RCC 7860 (cell line): ENCODE measurements at regions not wholly inside any gene's neighbourhood (a gene's known extent, or its start where the extent isn't known, plus 50 kb on each side); places are given as distances from the start of the nearest gene placed in this dataset.
A peak's percentile ranks its signal among the peaks of the same experiment; 100 is the strongest.

Experiments used
- DNase-seq: peaks from one replicate; pipeline ENCODE4 v3.0.0-alpha.2; 2015; ENCODE audit warnings: low spot score
- FAIRE-seq: peaks from 2 replicates; lab custom pipeline; 2012; peaks lifted over from hg19 to GRCh38; lab: Jason Lieb, UNC

DNA sequence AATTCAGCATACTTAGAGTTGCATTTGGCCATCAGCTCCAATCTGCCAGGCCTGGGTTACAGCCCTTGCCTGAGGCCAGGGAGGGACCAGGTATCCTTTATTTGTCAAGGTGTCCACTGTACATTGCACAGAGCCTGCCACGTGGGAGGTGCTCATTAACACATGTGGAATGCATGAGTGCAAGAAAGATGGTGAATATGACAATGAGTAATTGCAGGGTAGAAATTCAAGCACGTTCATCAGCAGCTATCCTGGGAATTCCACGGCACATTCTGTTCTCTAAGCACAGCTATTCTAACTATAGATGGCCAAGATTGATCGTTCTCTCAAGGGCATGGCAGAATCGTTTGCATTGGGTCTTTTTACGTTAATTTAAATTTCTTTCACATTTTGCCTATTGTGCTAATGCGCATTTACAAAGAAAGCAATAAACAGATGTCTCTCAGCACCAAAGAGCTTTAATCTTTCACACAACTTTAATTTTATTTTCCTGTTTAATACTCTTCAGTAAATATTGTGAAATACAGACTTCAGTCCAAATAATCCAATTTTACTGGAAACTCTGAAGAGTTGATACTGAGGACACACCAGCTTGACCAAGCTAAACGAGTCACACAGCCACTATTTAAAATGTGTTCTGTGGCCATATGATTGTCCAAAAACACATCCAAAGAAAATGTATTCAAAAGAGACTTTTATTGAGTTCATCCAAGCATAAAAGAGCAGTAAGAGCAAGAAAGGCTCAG lies 1025.7 kb upstream of the TMEM132C start:
- FAIRE-seq: no peak
- DNase-seq: peak; percentile 59

DNA sequence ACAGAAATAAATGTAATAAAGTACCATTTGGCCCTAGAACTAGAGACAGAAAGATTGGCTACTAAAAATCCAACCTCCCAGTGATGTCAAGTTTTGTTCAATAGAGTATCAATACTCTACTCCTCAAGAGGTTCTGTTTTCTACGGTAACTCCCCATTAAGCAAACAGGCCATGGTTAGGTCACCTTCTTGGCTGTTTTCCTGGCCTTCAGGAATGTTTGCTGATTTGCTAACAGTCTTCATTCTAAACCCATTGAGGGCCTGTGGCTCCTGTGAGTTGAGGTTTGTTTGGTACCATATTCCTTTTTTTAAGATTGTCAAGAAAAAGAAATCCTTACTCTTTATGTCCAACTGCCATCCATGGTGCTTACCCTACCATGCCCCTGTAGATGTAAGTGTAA lies 1022.0 kb upstream of the TMEM132C start:
- DNase-seq (no peak), FAIRE-seq (no peak)

DNA sequence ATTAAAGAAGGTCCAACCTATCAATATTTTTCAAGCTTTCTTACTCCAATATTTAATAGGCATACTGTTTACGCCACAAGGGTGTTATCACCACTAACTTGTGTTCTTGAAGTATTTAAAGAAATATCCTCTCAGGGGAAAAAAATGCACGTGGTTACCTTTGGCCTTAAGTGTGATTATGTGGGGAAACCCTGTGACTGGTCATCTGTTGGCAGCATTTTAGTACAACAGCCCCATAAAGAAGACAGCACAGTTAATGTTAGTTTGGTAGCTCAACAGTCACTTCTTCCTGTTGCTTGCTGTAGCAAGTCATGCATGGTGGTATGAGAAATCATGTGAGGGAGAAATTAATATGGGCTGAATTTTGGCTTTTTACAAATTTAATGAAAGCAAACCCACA lies 1021.5 kb upstream of the TMEM132C start:
- peak; percentile 67 for DNase-seq
- FAIRE-seq: no peak

DNA sequence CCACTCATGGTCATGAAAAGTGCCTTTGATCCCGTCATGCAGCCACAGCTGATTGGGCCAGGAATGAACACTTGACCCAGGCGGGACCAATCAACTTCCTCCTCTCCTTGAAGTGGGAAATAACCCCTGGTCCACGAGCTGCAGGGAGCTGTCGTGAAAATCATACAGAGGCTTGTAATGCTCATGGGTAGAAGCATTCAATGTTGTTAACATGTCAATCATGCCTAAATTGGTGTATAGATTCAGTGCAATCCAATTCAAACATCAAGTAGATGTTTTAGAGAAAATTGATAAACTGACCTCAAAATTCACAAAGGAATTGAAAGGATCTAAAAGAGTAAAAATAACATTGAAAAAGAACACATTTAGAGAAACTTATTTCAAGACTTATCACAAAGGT lies 1019.0 kb upstream of the TMEM132C start:
- no peak for DNase-seq
- FAIRE-seq: no peak

DNA sequence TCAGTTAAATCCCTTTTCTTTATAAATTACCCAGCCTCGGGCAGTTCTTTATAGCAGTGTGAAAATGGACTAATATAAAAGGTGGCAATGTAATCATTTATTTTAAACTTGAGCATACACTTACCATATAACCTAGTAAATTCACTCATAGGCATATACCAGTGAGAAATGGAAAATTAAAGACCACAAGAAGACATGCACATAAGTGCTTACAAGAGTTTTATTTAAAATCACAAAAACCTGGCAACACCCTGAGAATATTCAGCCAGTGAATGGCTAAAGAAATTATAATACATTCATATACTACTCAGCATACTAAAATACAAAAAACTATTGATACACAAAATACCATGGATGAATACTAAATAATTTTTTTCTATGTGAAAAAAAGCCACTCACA lies 1017.5 kb upstream of the TMEM132C start:
- DNase-seq (no peak), FAIRE-seq (no peak)

DNA sequence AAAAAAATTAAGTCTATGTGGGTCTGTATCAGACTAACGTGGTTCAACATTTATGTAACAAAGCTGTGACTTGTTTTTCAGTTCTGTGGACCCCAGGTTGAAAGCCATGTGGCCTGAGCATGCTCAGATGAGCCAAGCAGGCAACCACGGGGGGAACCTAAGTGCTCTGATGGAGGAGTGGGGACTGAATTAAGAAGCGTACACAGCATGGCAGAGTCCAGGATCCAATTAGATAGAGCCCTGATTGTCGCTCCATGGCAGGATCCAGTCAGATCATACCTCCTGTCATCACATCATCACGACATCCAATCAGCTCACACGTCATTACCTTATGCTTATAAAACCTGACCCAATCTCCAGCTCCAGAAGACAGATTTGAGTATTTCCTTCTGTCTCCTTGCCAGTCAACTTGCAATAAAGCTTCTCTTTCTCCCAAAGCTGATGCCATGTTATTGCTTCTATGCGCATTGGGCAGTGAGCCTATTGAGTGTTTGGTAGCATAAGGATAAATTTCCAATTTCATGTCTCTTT lies 1013.1 kb upstream of the TMEM132C start:
- FAIRE-seq (no peak), DNase-seq (no peak)

DNA sequence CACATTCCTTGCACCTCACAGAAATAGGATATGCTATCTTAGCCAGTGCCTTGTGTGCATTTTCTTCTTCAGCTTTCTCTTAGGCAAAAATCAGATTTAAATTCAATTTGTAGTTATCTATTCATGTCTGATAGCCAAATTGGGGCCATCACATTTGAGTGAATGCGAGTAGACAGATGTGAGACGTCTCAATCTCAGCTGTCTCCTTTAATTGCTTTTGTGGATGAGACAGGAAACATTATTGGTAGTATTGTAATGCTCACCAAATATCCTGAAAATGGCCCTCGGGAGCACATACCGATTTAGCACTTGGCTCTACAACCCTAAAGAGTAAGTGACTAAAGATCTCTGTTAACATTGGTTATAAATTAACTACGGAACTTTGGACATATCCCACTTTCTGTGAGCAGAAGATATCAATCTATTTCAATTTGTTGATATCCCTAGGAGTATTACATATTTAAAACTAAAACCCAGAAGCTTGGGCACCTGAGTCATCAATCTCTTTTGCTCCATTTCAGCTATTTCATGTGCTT lies 1012.5 kb upstream of the TMEM132C start:
- FAIRE-seq (peak; percentile 54), DNase-seq (no peak)

DNA sequence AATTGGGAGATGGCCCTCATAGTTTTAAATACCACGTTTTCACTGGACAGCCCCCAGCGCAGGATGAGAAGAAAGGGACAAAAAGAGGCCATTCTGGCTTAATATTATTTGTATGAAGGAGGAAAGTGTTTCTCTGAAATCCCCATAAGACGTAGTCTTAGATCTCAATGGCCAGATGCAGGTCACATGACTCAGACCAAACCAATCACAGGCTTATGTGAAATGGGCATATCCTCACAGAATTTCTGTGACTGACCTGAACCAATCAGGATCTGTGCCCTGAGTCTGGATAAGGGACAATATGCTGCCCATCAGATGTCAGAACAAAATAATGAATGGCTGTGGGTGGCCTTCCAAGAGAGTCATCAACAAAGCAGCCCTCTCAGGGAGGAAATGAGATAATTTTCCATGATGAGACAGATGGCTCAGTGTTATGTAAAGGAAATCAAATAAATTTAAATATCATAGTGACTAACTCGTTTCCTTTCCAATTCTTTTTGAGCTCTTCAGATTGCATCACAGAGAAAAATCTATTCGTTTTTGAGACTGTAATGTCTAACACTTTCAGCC lies 1009.5 kb upstream of the TMEM132C start:
- DNase-seq (peak; percentile 28), FAIRE-seq (no peak)

DNA sequence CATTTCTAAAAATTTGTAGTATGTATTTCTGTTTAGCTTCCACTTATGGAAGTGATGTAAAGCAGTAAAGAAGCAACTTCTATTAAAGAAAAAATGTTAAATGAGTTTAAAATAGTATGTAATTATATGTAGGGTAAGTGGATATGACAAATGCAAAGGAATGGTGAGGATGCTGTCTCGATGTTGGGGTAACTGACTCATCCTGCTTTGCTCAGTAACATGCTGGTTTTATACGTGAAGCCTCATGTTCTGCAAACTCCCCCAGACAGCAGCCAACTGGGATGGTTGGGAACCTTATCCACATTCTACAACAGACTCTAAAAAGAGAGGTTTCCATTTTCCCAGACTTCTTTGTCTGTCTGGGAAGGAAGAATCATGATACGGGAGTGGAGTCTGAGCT lies 1006.4 kb upstream of the TMEM132C start:
- DNase-seq: peak; percentile 7
- FAIRE-seq: no peak

DNA sequence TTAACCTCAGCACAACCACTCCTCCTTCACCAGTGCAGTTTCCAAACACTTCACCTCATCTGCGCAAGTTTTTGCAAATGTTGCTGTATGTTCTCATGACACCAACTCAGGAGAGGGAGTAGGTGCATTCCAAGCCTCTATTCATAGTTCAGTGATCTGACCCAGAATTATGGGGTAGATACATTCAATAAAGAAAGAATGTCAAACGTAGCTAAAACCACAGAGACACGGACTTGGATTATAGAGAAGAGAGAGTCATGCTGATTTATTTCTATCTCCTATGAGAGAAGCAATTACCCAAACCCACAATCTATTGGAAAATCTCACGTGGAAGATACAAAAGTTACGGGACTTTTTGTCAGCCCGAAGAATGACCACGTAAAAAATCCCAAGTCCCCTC lies 1006.0 kb upstream of the TMEM132C start:
- DNase-seq (peak; percentile 34), FAIRE-seq (no peak)

DNA sequence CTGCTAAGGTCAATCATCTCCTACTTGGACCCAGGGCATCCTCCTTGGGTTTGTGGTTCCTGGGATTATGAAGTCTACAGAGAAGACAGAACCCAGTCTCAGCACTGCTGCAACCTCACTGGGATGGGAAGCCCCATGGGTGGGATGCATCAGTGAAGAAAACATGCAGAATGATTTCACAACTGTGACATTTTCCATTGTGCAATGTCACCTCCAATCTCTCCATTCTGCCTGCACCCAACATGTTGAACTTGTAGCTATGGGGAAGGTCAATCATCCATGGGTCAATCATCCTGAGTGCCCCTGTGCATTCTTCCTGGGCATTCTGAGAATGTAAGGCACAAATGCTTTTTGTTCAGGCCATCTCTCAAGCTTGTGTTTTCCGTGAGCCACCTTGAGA lies 1004.4 kb upstream of the TMEM132C start:
- DNase-seq (no peak), FAIRE-seq (no peak)

DNA sequence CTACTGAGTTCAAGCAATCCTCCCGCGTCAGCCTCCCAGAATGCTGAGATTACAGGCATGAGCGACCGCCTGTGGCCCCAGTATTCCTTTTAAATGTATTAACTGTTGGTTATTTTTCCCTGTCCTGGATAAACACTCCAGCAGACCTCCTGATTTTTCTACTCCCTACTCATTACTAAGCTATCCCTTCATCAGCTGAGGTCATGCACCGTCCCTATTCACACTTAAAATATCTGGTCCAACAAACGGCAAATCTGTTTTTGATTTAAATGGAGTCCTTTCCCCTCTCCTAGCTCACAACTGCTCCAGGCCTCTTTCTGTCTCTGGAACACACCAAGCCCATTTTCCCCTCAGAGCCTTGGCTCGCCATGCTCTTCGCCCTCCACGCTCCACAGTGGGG lies 1003.3 kb upstream of the TMEM132C start:
- FAIRE-seq (no peak), DNase-seq (no peak)

DNA sequence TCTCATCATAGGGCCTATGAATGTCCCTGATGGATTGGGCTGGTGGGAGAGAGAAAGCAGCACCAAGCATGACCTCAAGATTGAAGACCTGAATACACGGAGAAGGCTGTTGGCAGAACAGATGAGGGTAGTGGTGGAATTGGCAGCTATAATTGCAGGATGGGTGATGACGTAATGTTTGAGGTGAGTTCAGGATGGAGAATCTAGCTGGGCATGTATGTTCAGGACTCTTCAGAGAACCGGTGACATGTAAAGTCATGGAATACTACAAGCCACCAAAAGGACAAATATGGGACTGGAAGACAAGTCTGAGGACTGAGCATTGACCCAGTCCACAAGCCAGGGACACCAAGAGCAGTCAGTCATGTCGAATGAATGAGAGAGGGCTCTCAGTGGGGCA lies 999.8 kb upstream of the TMEM132C start:
- FAIRE-seq: no peak

DNA sequence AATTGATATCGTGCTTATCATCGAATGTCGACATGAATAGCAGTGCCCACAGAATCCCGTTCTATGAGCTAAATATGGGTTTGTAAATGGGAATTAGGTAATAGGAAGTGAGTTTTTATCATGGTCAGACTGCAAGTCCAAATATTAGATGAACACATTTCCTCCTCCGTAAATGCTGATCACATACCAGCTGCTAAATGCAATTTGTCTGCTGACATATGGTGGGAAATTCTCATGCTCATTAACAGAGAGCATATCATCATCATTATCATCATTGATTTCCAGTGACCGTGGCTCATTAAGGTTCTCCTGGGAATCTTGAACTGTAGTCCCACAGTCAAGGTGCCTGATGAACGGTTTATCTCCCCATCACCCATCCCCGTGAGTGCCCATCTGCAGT lies 998.8 kb upstream of the TMEM132C start:
- FAIRE-seq (no peak), DNase-seq (no peak)

More for the DNA sequence above, 999.8 kb upstream of the TMEM132C start:
- DNase-seq: no peak

DNA sequence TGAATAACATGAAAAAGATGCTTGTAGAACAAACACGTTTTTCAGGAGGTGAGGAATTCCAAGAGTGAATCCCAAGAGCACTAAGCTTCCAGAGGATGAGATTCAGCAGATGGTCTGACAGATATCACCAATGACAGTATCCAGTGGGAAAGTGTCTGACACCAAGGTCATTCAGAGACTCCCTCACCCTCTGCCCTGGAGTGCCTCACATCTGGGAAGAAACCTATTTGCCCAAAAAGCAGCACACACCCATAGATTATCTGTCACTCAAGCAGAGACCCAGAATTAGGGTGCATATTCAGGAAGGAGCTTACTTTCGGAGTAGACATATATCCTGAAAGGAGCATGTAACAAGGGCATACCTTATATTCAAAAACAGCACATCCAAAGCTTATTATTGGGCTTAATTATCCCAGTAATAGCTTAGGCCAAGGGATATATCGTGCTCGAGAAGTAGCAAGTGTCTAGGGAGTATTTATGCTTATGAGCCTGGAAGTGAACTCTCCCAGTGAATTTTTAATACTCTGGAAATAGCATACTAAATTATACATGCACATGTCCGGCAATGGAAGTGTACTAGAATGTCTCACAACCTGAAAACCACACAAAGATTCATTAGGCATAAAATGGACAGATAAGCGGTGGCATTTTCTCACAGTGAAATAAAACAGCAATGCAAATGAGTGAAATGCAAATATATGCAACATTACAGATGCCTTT lies 998.1 kb upstream of the TMEM132C start:
- DNase-seq: no peak
- no peak for FAIRE-seq

DNA sequence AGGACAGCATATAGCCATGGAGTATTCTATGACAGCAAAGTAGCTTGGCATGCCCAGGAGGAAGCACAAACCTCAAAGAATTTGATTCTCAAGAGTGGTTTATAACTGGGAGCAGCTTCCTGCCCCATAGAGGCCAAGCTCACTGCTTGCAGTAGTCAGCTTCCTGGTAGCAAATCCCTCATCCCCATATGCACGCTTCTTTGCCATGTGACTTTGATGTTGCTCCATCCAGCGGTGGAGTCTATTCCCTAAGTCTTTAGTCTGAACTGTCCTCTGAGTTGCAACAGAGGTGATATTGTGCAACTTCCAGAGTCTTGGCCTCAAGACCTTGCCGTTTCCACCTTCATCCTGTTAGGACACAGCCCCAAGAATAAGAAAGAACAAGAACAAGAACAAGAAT lies 996.8 kb upstream of the TMEM132C start:
- FAIRE-seq (no peak), DNase-seq (peak; percentile 55)

DNA sequence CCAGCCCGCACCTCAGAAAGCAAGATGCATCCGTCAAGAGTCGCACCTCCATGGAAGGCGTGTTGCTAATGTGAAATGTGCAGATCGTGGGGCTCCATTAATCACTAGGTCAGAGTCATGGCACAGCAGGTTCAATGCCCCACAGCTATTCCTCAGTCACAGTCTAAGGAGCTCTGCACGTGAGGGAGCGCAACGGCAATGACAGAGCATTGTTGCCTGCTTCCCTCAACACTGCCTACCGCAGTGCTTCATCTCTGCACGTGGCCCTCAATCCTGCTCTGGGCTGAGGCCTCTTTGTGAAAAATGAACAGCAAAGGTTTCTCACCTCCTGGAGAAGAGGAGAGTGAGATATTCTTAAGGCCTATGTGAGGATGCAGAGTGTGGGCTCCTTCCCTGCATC lies 995.2 kb upstream of the TMEM132C start:
- FAIRE-seq (no peak), DNase-seq (no peak)

DNA sequence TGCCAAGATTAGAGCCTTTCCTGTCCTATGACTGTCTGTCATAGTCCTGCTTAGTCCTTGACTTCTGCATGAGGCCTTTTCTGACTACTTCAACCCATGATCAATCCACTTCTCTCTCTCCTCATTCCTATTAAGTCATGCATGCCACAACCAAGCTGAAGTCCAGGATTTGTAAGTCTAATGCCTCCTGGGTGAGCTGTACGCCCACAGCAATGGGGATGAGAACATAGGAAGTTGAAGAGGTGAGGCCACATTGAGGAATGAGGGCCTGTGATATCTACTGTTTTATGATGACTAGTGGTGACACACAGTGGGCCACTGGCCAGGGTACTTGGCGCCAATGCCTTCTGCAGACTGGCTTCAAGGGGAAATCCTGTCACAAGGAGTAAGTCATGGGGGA lies 994.1 kb upstream of the TMEM132C start:
- DNase-seq: peak; percentile 99
- peak; percentile 86 for FAIRE-seq

DNA sequence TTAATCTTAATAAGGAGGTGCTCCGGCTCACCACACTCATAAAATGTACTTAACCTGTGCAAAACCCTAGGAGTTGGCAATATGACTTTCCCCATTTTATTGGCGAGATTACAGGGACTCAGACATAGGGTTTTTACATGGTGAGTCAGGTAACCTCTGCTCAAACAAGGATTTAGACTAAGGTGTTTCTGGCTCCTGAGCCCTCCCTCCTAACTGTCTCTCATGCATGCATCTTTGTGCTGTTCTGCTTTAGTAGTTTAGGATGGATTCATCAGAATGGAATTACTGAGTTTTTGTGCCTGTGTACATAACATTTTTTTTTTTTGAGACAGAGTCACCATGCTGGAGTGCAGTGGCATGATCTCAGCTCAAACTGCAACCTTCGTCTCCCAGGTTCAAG lies 993.3 kb upstream of the TMEM132C start:
- peak; percentile 93 for DNase-seq
- FAIRE-seq: peak; percentile 81

DNA sequence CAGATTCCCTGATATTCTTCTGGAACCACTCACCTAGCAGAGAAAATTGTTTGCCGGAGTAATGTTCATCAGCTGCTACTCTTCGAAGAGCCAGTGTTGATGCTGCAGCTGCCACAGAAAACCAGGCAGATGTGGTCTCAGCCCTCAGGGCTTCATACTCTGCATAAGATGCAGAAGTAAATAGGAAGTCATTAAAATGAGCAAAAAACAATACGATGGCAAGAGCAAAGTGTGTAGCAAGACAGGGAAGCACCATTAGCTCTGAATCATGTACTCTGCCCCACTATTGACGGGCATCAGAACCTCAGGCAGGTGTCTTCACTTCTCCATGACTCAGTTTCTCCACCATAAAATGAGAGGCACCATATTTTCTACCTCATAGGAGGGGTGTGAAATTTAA lies 991.6 kb upstream of the TMEM132C start:
- FAIRE-seq: no peak

DNA sequence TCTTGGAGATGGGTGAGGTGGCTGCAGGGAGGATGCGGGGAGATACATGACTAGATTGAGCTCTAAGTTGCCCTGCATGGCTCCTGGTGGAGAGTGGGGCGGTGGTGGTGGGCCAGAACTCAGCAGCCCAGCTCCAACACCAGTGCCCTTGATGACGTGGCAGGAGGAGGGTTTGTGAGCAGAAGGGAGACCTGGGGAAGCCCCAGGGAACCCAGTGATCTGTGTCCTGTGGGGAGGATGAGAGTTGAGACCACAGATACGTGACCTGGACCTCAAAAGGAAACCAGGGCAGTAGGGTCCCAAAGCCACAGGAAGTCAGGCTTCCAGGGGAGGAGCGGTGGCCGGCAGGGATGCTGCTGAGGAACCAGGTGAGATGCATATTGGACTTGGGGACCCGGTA lies 989.1 kb upstream of the TMEM132C start:
- DNase-seq: peak; percentile 79
- FAIRE-seq: peak; percentile 72

More for the DNA sequence above, 991.6 kb upstream of the TMEM132C start:
- no peak for DNase-seq

DNA sequence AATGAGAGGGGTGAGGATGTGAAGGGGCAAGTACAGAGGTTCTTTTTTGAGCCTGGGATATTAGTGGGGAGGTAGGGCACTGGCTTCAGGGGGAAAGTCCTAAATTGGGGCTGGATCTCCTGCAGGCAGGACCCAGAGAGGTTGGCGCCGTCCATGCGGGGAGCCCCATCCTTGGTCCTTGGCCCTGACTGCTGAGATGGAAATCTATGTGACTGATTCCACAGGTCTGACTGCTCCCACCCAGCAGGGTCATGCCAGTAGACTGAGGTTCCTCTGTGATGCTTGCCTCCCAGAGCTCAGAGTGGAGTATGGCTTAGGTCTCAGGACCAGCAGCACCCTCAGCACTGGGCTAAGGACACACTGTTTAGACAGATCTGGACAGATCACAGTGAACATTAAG lies 988.6 kb upstream of the TMEM132C start:
- DNase-seq: no peak
- no peak for FAIRE-seq
